Esophagus squamous epithelium (tissue), 4 donors: ENCODE measurements at regions not wholly inside any gene's neighbourhood (a gene's known extent, or its start where the extent isn't known, plus 50 kb on each side); places are given as distances from the start of the nearest gene placed in this dataset.

Experiments used
- CTCF ChIP-seq, 6 experiments: fragments of 450-650 bp in 4 of 6; fragments of 200-600 bp in 2 of 6; sonication (generic) in 2 of 6; IDR thresholded peaks; one replicate each; pipeline ENCODE4 v1.5.1; 2016 to 2019; ENCODE audit warnings: antibody characterized with exemption in 6 of 6, mild to moderate bottlenecking in 4 of 6, moderate library complexity in 4 of 6
- POLR2A ChIP-seq, 4 donors: fragments of 450-650 bp; IDR thresholded peaks; one replicate each; pipeline ENCODE4 v1.6.1; 2017; ENCODE audit warnings: antibody characterized with exemption in 4 of 4, mild to moderate bottlenecking in 4 of 4, moderate library complexity in 3 of 4

DNA sequence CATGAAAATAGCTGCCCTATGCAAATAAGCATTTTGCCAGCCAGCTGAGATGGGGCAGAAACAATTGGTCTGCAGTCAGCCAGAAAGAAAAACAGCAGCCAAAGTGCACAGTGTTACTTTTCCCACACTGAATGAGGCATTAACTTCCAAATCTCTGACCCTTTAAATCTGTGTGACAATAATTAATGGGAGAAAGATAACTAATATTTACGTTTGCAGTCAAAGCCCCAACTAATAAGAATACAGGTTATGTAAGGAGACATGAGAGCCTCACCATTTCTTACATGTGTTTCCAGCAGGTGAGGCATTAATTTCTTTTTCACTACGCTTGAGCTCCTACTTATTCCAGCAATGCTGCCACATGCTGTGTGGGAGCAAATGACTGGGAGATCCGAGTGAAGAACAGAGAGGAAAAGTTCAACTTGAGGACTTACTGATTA, 339.0 kb downstream of the SATB2 start:
- TF ChIP-seq CTCF (IDR thresholded peaks at IDR 0.05), result no peak
- no peak for TF ChIP-seq POLR2A (IDR thresholded peaks at IDR 0.05)
